Naive B cell (primary cell): ENCODE measurements at regions not wholly inside any gene's neighbourhood (a gene's known extent, or its start where the extent isn't known, plus 50 kb on each side); places are given as distances from the start of the nearest gene placed in this dataset.

Experiments
- ATAC-seq, 2 donors: fragments of 150-1000 bp; cut with Tn5 transposase; 2 replicates each; pipeline ENCODE4 v1.10.0; 2021; ENCODE audit warnings: low read depth in 2 of 2, mild to moderate bottlenecking in 2 of 2, moderate library complexity in 2 of 2
- DNase-seq: peaks from one replicate; pipeline ENCODE4 v3.0.0; 2022
- H3K27ac Mint-ChIP-seq, 6 donors: one replicate each; pipeline ENCODE4 v1.8.0; 2020 to 2022; ENCODE audit warnings: mild to moderate bottlenecking in 6 of 6, mixed read lengths in 6 of 6, moderate library complexity in 5 of 6, inconsistent platforms in 2 of 6
- H3K27me3 Mint-ChIP-seq, 3 donors: one replicate each; pipeline ENCODE4 v1.8.0; 2021 to 2022; ENCODE audit warnings: mixed read lengths in 3 of 3, mild to moderate bottlenecking in 1 of 3
- H3K36me3 Mint-ChIP-seq, 2 donors: one replicate each; pipeline ENCODE4 v1.8.0; 2020 to 2022; ENCODE audit warnings: mixed read lengths in 2 of 2, inconsistent platforms in 1 of 2, mild to moderate bottlenecking in 1 of 2
- H3K4me1 Mint-ChIP-seq, 3 donors: one replicate each; pipeline ENCODE4 v1.8.0; 2020 to 2022; ENCODE audit warnings: mixed read lengths in 3 of 3, inconsistent platforms in 1 of 3, mild to moderate bottlenecking in 1 of 3, moderate library complexity in 1 of 3
- H3K4me3 Mint-ChIP-seq, 8 donors: one replicate each; pipeline ENCODE4 v1.8.0; 2020 to 2022; ENCODE audit warnings: mild to moderate bottlenecking in 8 of 8, mixed read lengths in 8 of 8, moderate library complexity in 8 of 8, inconsistent platforms in 2 of 8
- H3K9me3 Mint-ChIP-seq, 7 donors: one replicate each; pipeline ENCODE4 v1.8.0; 2020 to 2022; ENCODE audit warnings: mixed read lengths in 7 of 7, mild to moderate bottlenecking in 5 of 7, inconsistent platforms in 2 of 7, moderate library complexity in 1 of 7

DNA sequence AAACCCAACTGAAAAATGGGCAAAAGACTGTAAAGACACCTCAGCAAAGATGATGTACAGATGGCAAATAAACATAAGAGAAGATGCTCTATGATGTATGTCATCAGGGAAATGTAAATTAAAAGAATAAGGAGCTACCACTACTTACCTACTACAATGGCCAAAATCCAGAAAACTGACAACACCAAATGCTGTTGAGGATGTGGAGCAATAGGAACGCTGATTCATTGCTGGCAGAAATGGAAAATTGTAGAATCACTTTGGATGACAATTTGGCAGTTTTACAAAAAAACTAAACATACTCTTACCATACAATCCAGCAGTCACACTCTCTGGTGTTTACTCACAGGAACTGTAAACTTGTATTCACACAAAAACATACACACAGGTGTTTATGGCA lies 222.3 kb upstream of the LDB2 start:
- no peak overlapping the region for H3K27ac Mint-ChIP-seq
- no peaks in the 10 kb centered on the region for H3K27me3 Mint-ChIP-seq
- H3K36me3 Mint-ChIP-seq: no peaks in the 10 kb centered on the region
- DNase-seq: no peak
- no peak overlapping the region for H3K4me3 Mint-ChIP-seq
- H3K9me3 Mint-ChIP-seq: peaks cover 0 to 12% (median 2%) of the 10 kb centered on the region in 7 donors
- H3K4me1 Mint-ChIP-seq: no peaks in the 10 kb centered on the region
- no peak for ATAC-seq

DNA sequence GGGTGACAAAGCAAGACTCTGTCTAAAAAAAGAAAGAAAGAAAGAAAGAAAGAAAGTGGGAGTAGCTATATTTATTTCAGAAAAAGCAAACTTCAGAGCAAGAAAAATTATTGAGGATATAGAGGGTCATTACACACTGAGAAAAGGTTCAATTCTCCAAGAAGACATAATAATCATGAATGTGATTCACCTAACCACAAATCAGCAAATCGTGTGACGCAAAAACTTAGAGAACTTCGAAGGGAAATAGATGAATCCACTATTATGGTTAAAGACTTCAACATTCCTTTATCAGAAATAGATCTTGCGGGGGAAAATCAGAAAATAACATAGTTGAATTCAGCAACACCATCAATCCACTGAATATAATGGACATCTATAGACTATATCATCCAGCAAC lies 219.3 kb upstream of the LDB2 start:
- Mint-ChIP-seq H3K27me3 (peaks cover 0 to 8% (median 6%) of the 10 kb centered on the region in 3 donors), H3K4me3 (no peak overlapping the region), H3K9me3 (peaks cover 0 to 15% (median 0%) of the 10 kb centered on the region in 7 donors), H3K36me3 (no peaks in the 10 kb centered on the region), H3K27ac (peak overlapping the region in 1 of 6 donors; percentile 50), H3K4me1 (no peaks in the 10 kb centered on the region)
- DNase-seq (no peak), ATAC-seq (no peak)

DNA sequence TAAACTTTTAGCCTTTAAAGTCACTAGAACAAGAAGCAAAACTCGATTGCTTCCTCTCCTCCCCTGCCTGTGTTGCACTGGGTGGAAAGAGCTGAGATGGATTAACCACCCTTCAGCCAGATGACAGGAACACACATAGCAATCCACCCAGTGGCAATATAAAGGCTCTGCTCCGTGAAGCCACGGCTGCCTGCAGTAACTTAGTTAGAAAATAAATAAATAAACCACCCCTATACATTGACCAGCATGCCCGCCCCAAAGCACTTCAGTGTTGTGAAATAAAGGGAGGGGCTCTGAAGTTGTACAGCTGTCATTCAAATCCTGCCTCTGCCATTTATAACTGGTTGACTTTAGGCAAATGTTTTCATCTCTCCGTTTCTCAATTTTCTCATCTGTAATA lies 217.1 kb upstream of the LDB2 start:
- H3K36me3 Mint-ChIP-seq: no peaks in the 10 kb centered on the region
- no peak for ATAC-seq

DNA sequence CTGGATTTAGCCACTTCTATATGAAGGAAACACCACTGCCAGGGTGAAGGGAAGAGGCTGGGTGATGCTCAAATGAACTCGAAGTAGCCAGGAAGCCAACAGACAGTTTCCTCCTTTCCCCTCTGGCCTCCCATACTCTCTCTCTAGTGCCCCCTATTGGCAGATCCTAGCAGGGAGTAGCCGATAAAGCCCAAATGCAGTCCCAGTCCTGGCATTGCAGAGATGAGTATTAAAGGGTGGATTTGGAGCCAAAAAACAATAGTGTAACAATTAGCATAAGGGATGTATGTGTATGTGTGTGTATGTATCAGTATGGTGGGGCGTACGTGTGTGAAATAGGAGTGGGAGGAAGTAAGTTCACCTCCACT lies 213.8 kb upstream of the LDB2 start:
- no peak for DNase-seq
- peaks cover 0 to 10% (median 8%) of the 10 kb centered on the region in 3 donors for H3K27me3 Mint-ChIP-seq
- no peak overlapping the region for H3K4me3 Mint-ChIP-seq
- H3K4me1 Mint-ChIP-seq: no peaks in the 10 kb centered on the region
- ATAC-seq: no peak
- H3K27ac Mint-ChIP-seq: no peak overlapping the region
- no peaks in the 10 kb centered on the region for H3K36me3 Mint-ChIP-seq
- H3K9me3 Mint-ChIP-seq: peaks cover 0 to 21% (median 5%) of the 10 kb centered on the region in 7 donors

More for the DNA sequence above, 217.1 kb upstream of the LDB2 start:
- Mint-ChIP-seq H3K27me3 (peaks cover 0 to 10% (median 8%) of the 10 kb centered on the region in 3 donors), H3K4me1 (no peaks in the 10 kb centered on the region), H3K4me3 (no peak overlapping the region), H3K9me3 (peaks cover 0 to 15% (median 0%) of the 10 kb centered on the region in 7 donors), H3K27ac (no peak overlapping the region)
- no peak for DNase-seq

DNA sequence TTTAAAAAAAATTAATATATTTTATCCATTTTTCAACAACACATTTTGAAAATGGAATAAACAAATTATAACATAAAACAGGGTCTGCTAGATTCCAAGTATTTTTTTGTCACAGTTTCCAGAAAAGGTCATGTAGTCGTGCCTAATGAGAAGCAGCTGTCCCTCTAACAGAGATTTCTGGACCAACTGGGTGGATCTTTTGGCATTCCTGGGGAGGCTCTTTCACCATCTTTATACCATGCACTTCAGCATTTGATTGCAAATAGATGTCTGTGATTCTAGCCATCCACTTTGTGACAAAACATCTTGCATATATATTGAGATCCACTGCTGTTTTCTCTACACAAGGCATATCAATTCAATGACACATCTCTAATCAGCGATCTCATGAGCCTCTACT lies 210.7 kb upstream of the LDB2 start:
- no peaks in the 10 kb centered on the region for H3K36me3 Mint-ChIP-seq
- H3K27me3 Mint-ChIP-seq: peaks cover 0 to 13% (median 0%) of the 10 kb centered on the region in 3 donors
- H3K9me3 Mint-ChIP-seq: peaks cover 2 to 13% (median 5%) of the 10 kb centered on the region in 7 donors
- H3K27ac Mint-ChIP-seq: no peak overlapping the region
- no peaks in the 10 kb centered on the region for H3K4me1 Mint-ChIP-seq
- H3K4me3 Mint-ChIP-seq: no peak overlapping the region
- DNase-seq (no peak), ATAC-seq (no peak)

DNA sequence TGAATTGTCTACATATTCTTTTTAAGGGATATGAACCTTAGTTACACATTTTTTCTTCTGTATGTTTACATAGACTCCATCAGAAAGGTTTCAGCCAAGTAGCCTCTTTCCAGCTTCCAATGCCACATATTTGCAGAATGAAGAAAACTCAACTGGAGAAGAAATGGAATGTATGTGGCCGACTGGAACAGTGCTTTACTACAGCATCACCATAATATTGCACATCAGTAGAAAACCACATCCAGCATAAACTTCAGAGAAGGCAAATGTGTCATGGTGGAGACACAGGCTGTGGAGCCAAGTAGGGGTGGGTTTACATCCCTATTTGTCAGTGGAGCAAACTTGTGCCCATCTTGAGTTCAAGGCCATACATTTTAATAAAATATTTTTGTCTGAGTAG lies 204.8 kb upstream of the LDB2 start:
- H3K4me3 Mint-ChIP-seq: no peak overlapping the region
- DNase-seq: no peak
- no peak for ATAC-seq
- H3K4me1 Mint-ChIP-seq: no peaks in the 10 kb centered on the region
- no peak overlapping the region for H3K27ac Mint-ChIP-seq
- peaks cover 0 to 3% (median 0%) of the 10 kb centered on the region in 3 donors for H3K27me3 Mint-ChIP-seq
- no peaks in the 10 kb centered on the region for H3K36me3 Mint-ChIP-seq
- H3K9me3 Mint-ChIP-seq: peaks cover 0 to 3% (median 0%) of the 10 kb centered on the region in 7 donors

DNA sequence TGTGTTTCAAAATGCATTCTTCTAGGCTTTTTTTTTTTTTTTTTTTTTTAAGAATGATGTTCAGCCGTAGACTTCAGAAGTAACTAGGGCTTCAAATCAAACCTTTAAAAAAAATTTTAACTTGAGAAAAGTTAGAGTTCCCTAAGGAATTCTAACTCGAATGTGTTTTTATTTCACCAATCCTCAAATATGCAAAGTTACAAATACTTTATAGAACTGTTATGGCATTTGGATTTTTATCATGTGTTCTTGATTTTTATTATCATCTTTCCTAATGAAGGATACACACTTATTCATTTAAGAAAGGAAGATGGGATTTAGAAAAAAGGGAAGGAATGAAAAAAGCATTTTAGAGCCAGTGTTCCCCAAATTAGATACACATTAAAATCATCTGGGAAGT lies 200.6 kb upstream of the LDB2 start:
- ATAC-seq: no peak
- H3K4me1 Mint-ChIP-seq: no peaks in the 10 kb centered on the region
- H3K36me3 Mint-ChIP-seq: no peaks in the 10 kb centered on the region
- peaks cover 0 to 5% (median 0%) of the 10 kb centered on the region in 3 donors for H3K27me3 Mint-ChIP-seq
- no peak for DNase-seq
- no peak overlapping the region for H3K27ac Mint-ChIP-seq
- no peak overlapping the region for H3K4me3 Mint-ChIP-seq
- H3K9me3 Mint-ChIP-seq: peaks cover 0 to 7% (median 0%) of the 10 kb centered on the region in 7 donors

DNA sequence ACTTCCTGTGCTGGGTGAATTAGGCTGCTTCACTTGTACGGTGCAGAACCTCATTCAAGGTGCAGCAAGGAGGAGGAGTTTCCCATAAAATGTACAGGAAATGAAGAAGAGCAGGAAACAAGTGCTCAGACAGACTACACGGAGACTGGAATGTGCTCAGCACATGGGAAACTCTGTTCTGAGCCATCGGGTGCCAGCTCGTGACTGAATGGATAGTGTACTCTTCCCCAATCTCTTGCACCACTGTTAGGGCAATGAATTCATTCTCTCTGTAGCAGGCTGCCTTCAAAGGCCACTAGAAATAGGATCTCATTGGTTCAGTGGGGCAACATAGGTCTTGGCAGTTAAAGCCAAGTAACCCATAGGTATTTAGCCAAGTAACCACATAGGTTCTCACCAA lies 200.0 kb upstream of the LDB2 start:
- no peak for ATAC-seq
- peaks cover 0 to 10% (median 0%) of the 10 kb centered on the region in 7 donors for H3K9me3 Mint-ChIP-seq
- peaks cover 0 to 5% (median 0%) of the 10 kb centered on the region in 3 donors for H3K27me3 Mint-ChIP-seq
- no peaks in the 10 kb centered on the region for H3K4me1 Mint-ChIP-seq
- H3K4me3 Mint-ChIP-seq: no peak overlapping the region
- no peak overlapping the region for H3K27ac Mint-ChIP-seq
- no peak for DNase-seq
- no peaks in the 10 kb centered on the region for H3K36me3 Mint-ChIP-seq

DNA sequence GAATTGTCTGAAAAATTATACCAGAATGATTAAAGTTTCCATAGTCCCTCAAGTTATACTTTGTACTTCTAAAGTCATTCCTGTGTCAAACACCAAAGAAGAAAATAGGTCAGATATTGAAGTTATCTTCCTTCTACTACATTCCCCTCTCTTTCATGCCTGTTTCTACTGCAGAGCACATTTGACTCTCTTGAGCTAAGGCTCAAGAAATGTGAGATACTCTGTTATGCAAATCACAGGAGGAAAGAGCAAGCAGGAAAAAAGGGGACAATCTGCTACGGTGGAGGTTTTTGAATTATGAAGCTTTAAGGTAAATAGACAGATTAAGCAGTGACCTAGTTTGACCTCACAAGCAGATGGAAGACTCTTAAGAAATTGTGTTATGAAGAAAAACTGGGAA lies 198.9 kb upstream of the LDB2 start:
- Mint-ChIP-seq H3K27ac (no peak overlapping the region), H3K4me3 (no peak overlapping the region), H3K36me3 (no peaks in the 10 kb centered on the region), H3K27me3 (peaks cover 0 to 5% (median 0%) of the 10 kb centered on the region in 3 donors), H3K4me1 (no peaks in the 10 kb centered on the region), H3K9me3 (peaks cover 0 to 10% (median under 1%) of the 10 kb centered on the region in 7 donors)
- ATAC-seq (no peak), DNase-seq (no peak)

DNA sequence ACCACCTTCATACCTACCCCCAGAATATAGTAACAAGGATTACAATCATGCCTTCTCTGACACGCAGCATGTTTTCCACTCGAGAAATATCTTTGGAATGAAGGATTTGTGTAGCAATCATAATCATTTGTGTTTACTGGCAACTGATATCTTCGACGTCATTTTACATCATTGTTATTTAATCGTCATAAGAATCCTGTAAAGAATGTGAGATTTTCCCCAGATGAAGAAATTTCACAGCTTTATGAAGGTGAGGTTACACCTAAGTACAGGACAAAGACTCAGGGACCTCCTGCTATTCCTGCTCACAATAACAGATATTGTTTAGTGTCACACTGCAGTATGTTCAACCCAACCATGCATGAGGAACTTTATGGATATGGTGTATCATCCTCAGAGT lies 198.2 kb upstream of the LDB2 start:
- no peak overlapping the region for H3K4me3 Mint-ChIP-seq

DNA sequence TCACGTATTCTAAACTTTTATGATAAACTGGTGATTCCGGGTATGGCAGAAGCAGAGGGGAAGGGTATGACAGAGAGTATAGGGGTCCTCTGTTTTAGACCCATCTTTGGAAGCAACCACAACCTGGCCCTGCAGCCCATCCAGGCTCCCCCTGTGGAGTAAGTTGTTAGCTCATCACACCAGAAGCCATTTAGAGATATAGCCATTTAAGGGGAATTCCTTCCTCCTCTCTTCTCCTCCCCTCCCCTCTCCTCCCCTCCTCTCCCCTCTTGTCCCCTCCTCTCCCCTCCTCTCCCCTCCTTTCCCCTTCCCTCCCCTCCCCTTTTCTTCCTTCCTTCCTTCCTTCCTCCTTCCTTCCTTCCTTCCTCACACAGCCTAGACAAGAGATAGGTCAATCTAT lies 197.3 kb upstream of the LDB2 start:
- DNase-seq: no peak
- Mint-ChIP-seq H3K9me3 (peaks cover 0 to 10% (median 2%) of the 10 kb centered on the region in 7 donors), H3K27ac (no peak overlapping the region), H3K4me1 (no peaks in the 10 kb centered on the region), H3K36me3 (no peaks in the 10 kb centered on the region), H3K4me3 (no peak overlapping the region), H3K27me3 (peaks cover 0 to 5% (median 0%) of the 10 kb centered on the region in 3 donors)
- no peak for ATAC-seq

More for the DNA sequence above, 198.2 kb upstream of the LDB2 start:
- Mint-ChIP-seq H3K27ac (no peak overlapping the region), H3K4me1 (no peaks in the 10 kb centered on the region), H3K36me3 (no peaks in the 10 kb centered on the region), H3K27me3 (peaks cover 0 to 5% (median 0%) of the 10 kb centered on the region in 3 donors), H3K9me3 (peaks cover 0 to 10% (median 2%) of the 10 kb centered on the region in 7 donors)
- ATAC-seq: no peak
- DNase-seq: no peak

DNA sequence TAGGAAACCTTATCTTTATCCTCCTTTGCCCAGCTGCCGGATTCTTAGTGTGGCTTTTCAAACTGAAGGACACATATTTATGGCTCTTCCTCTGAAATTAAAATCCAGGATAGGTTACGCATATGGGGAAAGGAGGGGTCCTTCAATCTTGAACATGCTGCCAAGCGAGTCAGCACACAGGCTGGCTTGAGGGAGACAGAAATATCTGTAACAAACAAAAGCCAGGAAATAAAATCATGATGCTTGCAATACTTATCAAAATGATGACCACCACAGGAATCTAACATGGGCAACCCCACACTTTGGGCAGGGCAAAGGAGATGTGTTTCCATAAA lies 196.4 kb upstream of the LDB2 start:
- H3K36me3 Mint-ChIP-seq: no peaks in the 10 kb centered on the region
- H3K27ac Mint-ChIP-seq: no peak overlapping the region
- H3K4me1 Mint-ChIP-seq: no peaks in the 10 kb centered on the region
- peaks cover 0 to 5% (median 0%) of the 10 kb centered on the region in 3 donors for H3K27me3 Mint-ChIP-seq
- H3K9me3 Mint-ChIP-seq: peaks cover 0 to 10% (median 2%) of the 10 kb centered on the region in 7 donors
- no peak overlapping the region for H3K4me3 Mint-ChIP-seq
- DNase-seq (no peak), ATAC-seq (no peak)

DNA sequence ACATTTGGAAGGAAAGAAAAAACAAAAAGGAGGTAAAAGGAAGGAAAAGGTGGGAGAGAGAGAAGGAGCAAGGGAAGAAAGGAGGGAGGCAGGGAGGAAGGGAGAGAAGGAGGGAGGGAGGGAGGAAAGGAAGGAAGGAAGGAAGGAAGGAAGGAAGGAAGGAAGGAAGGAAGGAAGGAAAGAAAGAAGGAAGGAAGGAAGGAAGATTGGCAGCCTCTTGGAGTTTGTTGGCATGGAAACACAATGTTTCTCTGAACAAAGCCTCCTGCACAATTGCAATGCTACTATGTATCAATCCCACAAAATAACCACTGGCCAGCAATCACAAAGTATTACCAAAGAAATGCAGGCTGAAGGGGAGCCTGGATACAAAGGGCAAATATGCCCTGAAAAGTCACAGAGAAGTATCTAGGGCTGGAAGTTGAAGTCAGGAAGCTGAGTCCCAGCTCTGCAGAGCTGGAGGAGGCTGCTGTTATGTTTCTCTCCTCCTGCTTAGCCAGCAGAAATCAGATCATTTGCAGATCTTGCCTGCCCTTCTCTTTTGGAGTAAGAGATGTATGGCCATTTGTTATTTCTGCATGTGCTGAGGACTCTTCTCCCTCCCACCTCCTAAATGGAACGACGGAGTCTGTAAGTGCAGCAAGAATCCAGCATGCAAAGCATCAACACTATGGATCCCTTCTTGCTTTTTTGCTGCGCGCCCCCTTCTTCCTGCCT lies 195.9 kb upstream of the LDB2 start:
- DNase-seq: no peak
- H3K4me1 Mint-ChIP-seq: no peaks in the 10 kb centered on the region
- H3K36me3 Mint-ChIP-seq: no peaks in the 10 kb centered on the region
- H3K4me3 Mint-ChIP-seq: no peak overlapping the region
- H3K27me3 Mint-ChIP-seq: peaks cover 0 to 5% (median 0%) of the 10 kb centered on the region in 3 donors
- H3K9me3 Mint-ChIP-seq: peaks cover 0 to 10% (median 2%) of the 10 kb centered on the region in 7 donors
- H3K27ac Mint-ChIP-seq: no peak overlapping the region
- ATAC-seq: no peak

DNA sequence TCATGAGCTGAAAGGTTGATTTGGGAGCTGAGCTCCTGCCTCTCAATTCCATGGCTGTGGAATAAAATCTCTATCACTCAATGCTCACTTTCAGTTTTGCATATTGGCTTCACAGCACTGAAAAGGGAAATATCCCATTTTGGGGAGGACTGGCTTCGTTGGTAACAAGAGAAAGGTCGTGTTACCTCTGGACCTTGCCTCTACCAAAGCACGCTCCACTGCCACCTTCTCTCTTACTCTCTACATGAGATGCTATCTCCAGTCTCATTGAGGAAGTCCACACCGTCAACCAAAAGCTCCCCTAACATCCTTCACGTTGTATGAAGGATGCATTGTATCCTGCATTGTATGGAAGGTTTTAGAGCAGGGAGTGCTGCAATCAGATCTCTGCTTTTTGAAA lies 195.0 kb upstream of the LDB2 start:
- H3K4me1 Mint-ChIP-seq: no peaks in the 10 kb centered on the region
- H3K9me3 Mint-ChIP-seq: peaks cover 0 to 14% (median 2%) of the 10 kb centered on the region in 7 donors
- DNase-seq (no peak), ATAC-seq (no peak)
- H3K36me3 Mint-ChIP-seq: no peaks in the 10 kb centered on the region
- H3K27me3 Mint-ChIP-seq: peaks cover 0 to 5% (median 0%) of the 10 kb centered on the region in 3 donors
- H3K4me3 Mint-ChIP-seq: no peak overlapping the region
- H3K27ac Mint-ChIP-seq: no peak overlapping the region
